PC-9 (cell line): ENCODE measurements at regions not wholly inside any gene's neighbourhood (a gene's known extent, or its start where the extent isn't known, plus 50 kb on each side); places are given as distances from the start of the nearest gene placed in this dataset.

Experiments
- BruUV-seq: library from RNA; stranded (reverse); fragments of 400-500 nt; replicated peaks from 2 replicates; lab custom pipeline; 2021; lab: Mats Ljungman, UMichigan
- CTCF ChIA-PET: fragments of 300-600 bp; sonication (Branson Sonifier 250); formaldehyde crosslinking; loops from one replicate; lab custom pipeline; 2022; ENCODE audit warnings: antibody characterized with exemption; lab: Charles Lee
- POLR2A ChIA-PET: fragments of 300-600 bp; sonication (Branson Sonifier 250); formaldehyde crosslinking; loops from one replicate; lab custom pipeline; 2022; ENCODE audit warnings: antibody characterized with exemption; ENCODE audit not compliant: unreplicated experiment; lab: Charles Lee
- DNase-seq, 2 experiments: peaks; one replicate each; pipeline versions ENCODE4 v3.0.0 to v3.0.0-alpha.2; 2015 to 2022; ENCODE audit warnings: mixed read lengths in 1 of 2
- H2AFZ ChIP-seq: fragments of 200-600 bp; sonication (generic); 2 replicates; pipeline ENCODE4 v1.8.1; 2017; ENCODE audit warnings: antibody characterized with exemption
- H3F3A ChIP-seq: fragments of 200-600 bp; sonication (generic); 2 replicates; pipeline ENCODE4 v1.8.1; 2017; ENCODE audit warnings: antibody characterized with exemption, mild to moderate bottlenecking, low read depth; ENCODE audit not compliant: insufficient read depth
- H3K27ac ChIP-seq: fragments of 200-600 bp; sonication (generic); 2 replicates; pipeline ENCODE4 v1.6.1; 2016; ENCODE audit warnings: mixed run types
- H3K27me3 ChIP-seq: fragments of 200-600 bp; sonication (generic); 2 replicates; pipeline ENCODE4 v1.6.1; 2016; ENCODE audit warnings: low read depth, mixed run types; ENCODE audit not compliant: insufficient read depth
- H3K36me3 ChIP-seq: fragments of 200-600 bp; sonication (generic); 2 replicates; pipeline ENCODE4 v1.6.1; 2016; ENCODE audit warnings: low read depth, mixed run types
- H3K4me1 ChIP-seq: fragments of 200-600 bp; sonication (generic); replicated peaks from 2 replicates; pipeline ENCODE4 v1.6.1; 2016; ENCODE audit warnings: mixed run types; ENCODE audit not compliant: insufficient read depth
- H3K4me2 ChIP-seq: fragments of 200-600 bp; sonication (generic); 2 replicates; pipeline ENCODE4 v1.6.1; 2017; ENCODE audit warnings: mixed run types
- H3K4me3 ChIP-seq: fragments of 200-600 bp; sonication (generic); 2 replicates; pipeline ENCODE4 v1.6.1; 2016; ENCODE audit warnings: mixed run types
- H3K79me2 ChIP-seq: fragments of 200-600 bp; sonication (generic); 2 replicates; pipeline ENCODE4 v1.6.1; 2017; ENCODE audit warnings: low read depth, mixed run types
- H3K9me2 ChIP-seq: fragments of 200-600 bp; sonication (generic); 2 replicates; pipeline ENCODE4 v1.8.1; 2017; ENCODE audit warnings: mild to moderate bottlenecking; ENCODE audit not compliant: insufficient read depth
- H3K9me3 ChIP-seq: fragments of 200-600 bp; sonication (generic); 2 replicates; pipeline ENCODE4 v1.8.1; 2016; ENCODE audit warnings: low read depth; ENCODE audit not compliant: insufficient read depth
- H4K20me1 ChIP-seq: fragments of 200-600 bp; sonication (generic); 2 replicates; pipeline ENCODE4 v1.8.1; 2017; ENCODE audit not compliant: insufficient read depth
- CTCF ChIP-seq: fragments of 200-600 bp; sonication (generic); conservative IDR thresholded peaks from 2 replicates; pipeline ENCODE4 v1.6.1; 2017; ENCODE audit warnings: mixed run types, antibody characterized with exemption, mild to moderate bottlenecking, moderate library complexity
- EZH2 ChIP-seq: fragments of 200-600 bp; sonication (generic); IDR thresholded peaks from 2 replicates; pipeline ENCODE4 v1.8.0; 2017; ENCODE audit warnings: antibody characterized with exemption, low read depth
- intact Hi-C: fragments of 100-400 bp; cut with micrococcal nuclease; formaldehyde crosslinking; loops from one replicate; pipeline ENCODE4 v1.10.0; 2022; ENCODE audit not compliant: unreplicated experiment

- H2AFZ ChIP-seq: no peak overlapping the region
- no peaks in the 10 kb centered on the region for H3F3A ChIP-seq
- H3K27me3 ChIP-seq: no peaks in the 10 kb centered on the region
- H3K27ac ChIP-seq: no peak overlapping the region
- no peaks in the 10 kb centered on the region for H3K36me3 ChIP-seq
- BruUV-seq: no TSS peak
- no peak overlapping the region for H3K4me2 ChIP-seq
- H3K4me3 ChIP-seq: no peak overlapping the region
- ChIA-PET CTCF (no interaction called here), POLR2A (no interaction called here)
- H3K79me2 ChIP-seq: no peaks in the 10 kb centered on the region
- no peaks in the 10 kb centered on the region for H3K9me2 ChIP-seq
- intact Hi-C loops: no loop called here
- no peaks in the 10 kb centered on the region; the same call in 1 of the 2 replicates for H3K9me3 ChIP-seq
- no peaks in the 10 kb centered on the region for H4K20me1 ChIP-seq
- no peak for DNase-seq
- no peak for TF ChIP-seq CTCF
- no peak for TF ChIP-seq EZH2
- no peaks in the 10 kb centered on the region for H3K4me1 ChIP-seq
Measured at GRCh38 chr12:17591005-17591681, 498.9 kb downstream of the RERGL start.

GRCh38 chr12:17588968-17589367, 501.0 kb downstream of the RERGL start:
- H3K36me3 ChIP-seq: no peaks in the 10 kb centered on the region
- H3K27me3 ChIP-seq: no peaks in the 10 kb centered on the region
- H3K9me3 ChIP-seq: no peaks in the 10 kb centered on the region
- ChIA-PET POLR2A (no interaction called here), CTCF (no interaction called here)
- no peaks in the 10 kb centered on the region for H4K20me1 ChIP-seq
- no TSS peak for BruUV-seq
- no peaks in the 10 kb centered on the region for H3K79me2 ChIP-seq
- H3K4me2 ChIP-seq: no peak overlapping the region
- H2AFZ ChIP-seq: 0 out of 2 replicates have a peak overlapping the region, but pooled peaks have one; percentile 5
- H3K27ac ChIP-seq: no peak overlapping the region
- TF ChIP-seq EZH2 (no peak), CTCF (peak; percentile 55)
- H3K9me2 ChIP-seq: no peaks in the 10 kb centered on the region
- H3K4me1 ChIP-seq: no peaks in the 10 kb centered on the region
- no peaks in the 10 kb centered on the region for H3F3A ChIP-seq
- H3K4me3 ChIP-seq: no peak overlapping the region
- intact Hi-C loops: loop anchor here (1.0 to 10.0 kb wide), 2 partner anchors 424 to 649 kb away; no protein-coding TSS in a partner anchor
- DNase-seq: peak in 1 of 2 experiments; percentile 17

GRCh38 chr12:17579205-17580026, 510.6 kb downstream of the RERGL start:
- H4K20me1 ChIP-seq: no peaks in the 10 kb centered on the region
- no peaks in the 10 kb centered on the region for H3F3A ChIP-seq
- H3K9me2 ChIP-seq: 0 out of 2 replicates have a peak, but pooled peaks cover under 1% of the 10 kb centered on the region
- H3K4me1 ChIP-seq: no peaks in the 10 kb centered on the region
- TF ChIP-seq CTCF: no peak
- H3K27me3 ChIP-seq: no peaks in the 10 kb centered on the region
- H2AFZ ChIP-seq: no peak overlapping the region
- ChIA-PET POLR2A (no interaction called here), CTCF (interaction anchor here (0.6 kb wide), 1 partner anchor 211 kb away, joined by 3 read pairs; no protein-coding TSS in a partner anchor)
- intact Hi-C loops: loop anchor here (10.0 kb wide), 1 partner anchor 415 kb away; no protein-coding TSS in a partner anchor
- H3K4me2 ChIP-seq: no peak overlapping the region
- H3K4me3 ChIP-seq: no peak overlapping the region
- no peaks in the 10 kb centered on the region for H3K36me3 ChIP-seq
- no peak for DNase-seq
- no peaks in the 10 kb centered on the region for H3K79me2 ChIP-seq
- H3K9me3 ChIP-seq: no peaks in the 10 kb centered on the region
- BruUV-seq: no TSS peak
- H3K27ac ChIP-seq: no peak overlapping the region
